CD4-positive, alpha-beta T cell (primary cell): ENCODE measurements at regions not wholly inside any gene's neighbourhood (a gene's known extent, or its start where the extent isn't known, plus 50 kb on each side); places are given as distances from the start of the nearest gene placed in this dataset.

Experiments used
- ATAC-seq: fragments of 200-7000 bp; cut with Tn5 transposase; one replicate; pipeline ENCODE4 v1.10.0; 2022; ENCODE audit warnings: mild to moderate bottlenecking; ENCODE audit not compliant: poor library complexity
- CTCF ChIA-PET: fragments of 350-600 bp; sonication (Branson Sonifier 250); formaldehyde crosslinking; loops from one replicate; lab custom pipeline; 2021; ENCODE audit warnings: antibody characterized with exemption, inconsistent platforms; lab: Charles Lee
- POLR2A ChIA-PET: fragments of 350-600 bp; sonication (Branson Sonifier 250); formaldehyde crosslinking; loops from one replicate; lab custom pipeline; 2021; ENCODE audit warnings: antibody characterized with exemption, inconsistent platforms; lab: Charles Lee
- DNase-seq, 14 experiments: peaks; one replicate each; pipeline ENCODE4 v3.0.0-alpha.2; 2013 to 2020; ENCODE audit warnings: mixed read lengths in 2 of 14
- H3K27ac ChIP-seq, 2 donors: one replicate each; pipeline versions ENCODE4 v1.5.1 to v1.7.0; 2013; ENCODE audit warnings: low read length in 2 of 2, low read depth in 1 of 2, mild to moderate bottlenecking in 1 of 2
- H3K27me3 ChIP-seq, 2 experiments: 1 replicate in 1 of 2; 2 replicates in 1 of 2; pipeline versions ENCODE4 v1.6.1 to v1.7.0; 2013; ENCODE audit warnings: low read length in 2 of 2, control low read depth in 1 of 2, mild to moderate bottlenecking in 1 of 2, moderate library complexity in 1 of 2; ENCODE audit not compliant: insufficient read depth in 2 of 2, control insufficient read depth in 1 of 2
- H3K36me3 ChIP-seq: one replicate; pipeline ENCODE4 v1.6.1; 2013; ENCODE audit warnings: low read length, control low read depth; ENCODE audit not compliant: insufficient read depth
- H3K4me1 ChIP-seq: one replicate; pipeline ENCODE4 v1.6.1; 2013; ENCODE audit warnings: low read length, control low read depth; ENCODE audit not compliant: insufficient read depth
- H3K4me3 ChIP-seq: one replicate; pipeline ENCODE4 v1.5.1; 2013; ENCODE audit warnings: mild to moderate bottlenecking, low read length, moderate library complexity
- H3K9me3 ChIP-seq, 2 experiments: 1 replicate in 1 of 2; 2 replicates in 1 of 2; pipeline versions ENCODE4 v1.6.1 to v1.7.0; 2013; ENCODE audit warnings: low read length in 2 of 2, mild to moderate bottlenecking in 2 of 2, control low read depth in 1 of 2, moderate library complexity in 1 of 2; ENCODE audit not compliant: control insufficient read depth in 1 of 2, insufficient read depth in 1 of 2
- H3K27ac Mint-ChIP-seq: one replicate; pipeline ENCODE4 v1.8.0; 2020; ENCODE audit warnings: mixed read lengths
- H3K27me3 Mint-ChIP-seq: one replicate; pipeline ENCODE4 v1.8.0; 2021; ENCODE audit warnings: mixed read lengths
- H3K36me3 Mint-ChIP-seq: one replicate; pipeline ENCODE4 v1.8.0; 2021; ENCODE audit warnings: low read depth, mixed read lengths
- H3K4me1 Mint-ChIP-seq: one replicate; pipeline ENCODE4 v1.8.0; 2021; ENCODE audit warnings: low read depth, mixed read lengths
- H3K4me3 Mint-ChIP-seq: one replicate; pipeline ENCODE4 v1.8.0; 2020; ENCODE audit warnings: mild to moderate bottlenecking, mixed read lengths
- H3K9me3 Mint-ChIP-seq: one replicate; pipeline ENCODE4 v1.8.0; 2020; ENCODE audit warnings: mixed read lengths
- intact Hi-C, 2 experiments: fragments of 100-400 bp; cut with DNase I in 1 of 2; cut with micrococcal nuclease in 1 of 2; formaldehyde crosslinking; loops; one replicate each; pipeline versions ENCODE4 v1.15.1 to v1.9.0; 2023 to 2025; cut with DNase I, micrococcal nuclease
- TF ChIP-seq, protein P1 (sequence below): fragments of 200-600 bp; IDR thresholded peaks from one replicate; pipeline ENCODE4 v1.8.0; 2022; ENCODE audit warnings: antibody characterized with exemption, mild to moderate bottlenecking

GRCh38 chr2:144147356-144147755 is 372.6 kb downstream of the ZEB2 start:
- intact Hi-C loops: no loop called here
- Histone ChIP-seq H3K27me3 (no peaks in the 10 kb centered on the region), H3K27ac (no peak overlapping the region), H3K36me3 (no peaks in the 10 kb centered on the region), H3K9me3 (no peaks in the 10 kb centered on the region), H3K4me3 (no peak overlapping the region), H3K4me1 (no peaks in the 10 kb centered on the region)
- TF ChIP-seq, protein P1, sequence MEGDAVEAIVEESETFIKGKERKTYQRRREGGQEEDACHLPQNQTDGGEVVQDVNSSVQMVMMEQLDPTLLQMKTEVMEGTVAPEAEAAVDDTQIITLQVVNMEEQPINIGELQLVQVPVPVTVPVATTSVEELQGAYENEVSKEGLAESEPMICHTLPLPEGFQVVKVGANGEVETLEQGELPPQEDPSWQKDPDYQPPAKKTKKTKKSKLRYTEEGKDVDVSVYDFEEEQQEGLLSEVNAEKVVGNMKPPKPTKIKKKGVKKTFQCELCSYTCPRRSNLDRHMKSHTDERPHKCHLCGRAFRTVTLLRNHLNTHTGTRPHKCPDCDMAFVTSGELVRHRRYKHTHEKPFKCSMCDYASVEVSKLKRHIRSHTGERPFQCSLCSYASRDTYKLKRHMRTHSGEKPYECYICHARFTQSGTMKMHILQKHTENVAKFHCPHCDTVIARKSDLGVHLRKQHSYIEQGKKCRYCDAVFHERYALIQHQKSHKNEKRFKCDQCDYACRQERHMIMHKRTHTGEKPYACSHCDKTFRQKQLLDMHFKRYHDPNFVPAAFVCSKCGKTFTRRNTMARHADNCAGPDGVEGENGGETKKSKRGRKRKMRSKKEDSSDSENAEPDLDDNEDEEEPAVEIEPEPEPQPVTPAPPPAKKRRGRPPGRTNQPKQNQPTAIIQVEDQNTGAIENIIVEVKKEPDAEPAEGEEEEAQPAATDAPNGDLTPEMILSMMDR: no peak
- no peak overlapping the region for H3K4me3 Mint-ChIP-seq
- H3K27ac Mint-ChIP-seq: no peak overlapping the region
- no peak for DNase-seq
- no peaks in the 10 kb centered on the region for H3K9me3 Mint-ChIP-seq
- H3K27me3 Mint-ChIP-seq: no peaks in the 10 kb centered on the region
- ChIA-PET POLR2A (no interaction called here), CTCF (no interaction called here)
- H3K36me3 Mint-ChIP-seq: peaks cover 4% of the 10 kb centered on the region
- no peaks in the 10 kb centered on the region for H3K4me1 Mint-ChIP-seq
- no peak for ATAC-seq

- Histone ChIP-seq H3K9me3 (no peaks in the 10 kb centered on the region), H3K27ac (no peak overlapping the region), H3K27me3 (no peaks in the 10 kb centered on the region), H3K4me3 (no peak overlapping the region), H3K4me1 (no peaks in the 10 kb centered on the region), H3K36me3 (no peaks in the 10 kb centered on the region)
- no peaks in the 10 kb centered on the region for H3K27me3 Mint-ChIP-seq
- ChIA-PET CTCF (no interaction called here), POLR2A (no interaction called here)
- no peak for DNase-seq
- TF ChIP-seq, protein P1: no peak
- H3K27ac Mint-ChIP-seq: no peak overlapping the region
- intact Hi-C loops: no loop called here
- no peaks in the 10 kb centered on the region for H3K4me1 Mint-ChIP-seq
- no peaks in the 10 kb centered on the region for H3K9me3 Mint-ChIP-seq
- H3K36me3 Mint-ChIP-seq: peaks cover 4% of the 10 kb centered on the region
- ATAC-seq: no peak
- no peak overlapping the region for H3K4me3 Mint-ChIP-seq
These were observed 373.0 kb downstream of the ZEB2 start for GRCh38 chr2:144146876-144147275.

DNA sequence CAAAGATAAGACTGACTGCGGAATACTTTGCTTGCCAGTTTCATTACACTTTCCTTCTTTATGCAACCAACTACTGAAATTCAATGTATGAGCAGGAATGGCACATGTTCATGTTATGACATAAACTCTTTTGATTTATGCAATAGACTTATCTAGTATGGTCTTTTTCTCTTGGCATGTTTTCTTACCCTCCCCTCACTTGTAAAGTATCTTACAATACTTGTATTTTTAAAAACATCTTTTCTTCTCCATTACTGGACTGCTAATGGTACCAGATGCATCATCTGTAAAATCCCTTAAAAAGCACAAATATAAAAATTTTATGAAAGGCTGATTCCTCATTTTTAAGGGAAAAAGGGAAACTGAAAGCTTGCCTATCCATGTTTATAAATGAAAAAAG is 373.8 kb downstream of the ZEB2 start:
- CTCF ChIA-PET: no interaction called here
- Mint-ChIP-seq H3K4me3 (no peak overlapping the region), H3K27ac (no peak overlapping the region), H3K4me1 (no peaks in the 10 kb centered on the region), H3K9me3 (no peaks in the 10 kb centered on the region), H3K36me3 (peaks cover 4% of the 10 kb centered on the region), H3K27me3 (no peaks in the 10 kb centered on the region)
- intact Hi-C loops: no loop called here
- no peaks in the 10 kb centered on the region for H3K36me3 ChIP-seq
- no peak overlapping the region for H3K4me3 ChIP-seq
- POLR2A ChIA-PET: no interaction called here
- no peaks in the 10 kb centered on the region for H3K9me3 ChIP-seq
- no peaks in the 10 kb centered on the region for H3K27me3 ChIP-seq
- no peaks in the 10 kb centered on the region for H3K4me1 ChIP-seq
- ATAC-seq (no peak), DNase-seq (no peak)
- H3K27ac ChIP-seq: no peak overlapping the region
- TF ChIP-seq, protein P1: no peak
